ENCODE measurements at regions not wholly inside any gene's neighbourhood (a gene's known extent, or its start where the extent isn't known, plus 50 kb on each side); places are given as distances from the start of the nearest gene placed in this dataset.

GRCh38 chr16:50997679-50998078 is 153.4 kb downstream of the SALL1 start:
- TF ChIP-seq, protein P1, sequence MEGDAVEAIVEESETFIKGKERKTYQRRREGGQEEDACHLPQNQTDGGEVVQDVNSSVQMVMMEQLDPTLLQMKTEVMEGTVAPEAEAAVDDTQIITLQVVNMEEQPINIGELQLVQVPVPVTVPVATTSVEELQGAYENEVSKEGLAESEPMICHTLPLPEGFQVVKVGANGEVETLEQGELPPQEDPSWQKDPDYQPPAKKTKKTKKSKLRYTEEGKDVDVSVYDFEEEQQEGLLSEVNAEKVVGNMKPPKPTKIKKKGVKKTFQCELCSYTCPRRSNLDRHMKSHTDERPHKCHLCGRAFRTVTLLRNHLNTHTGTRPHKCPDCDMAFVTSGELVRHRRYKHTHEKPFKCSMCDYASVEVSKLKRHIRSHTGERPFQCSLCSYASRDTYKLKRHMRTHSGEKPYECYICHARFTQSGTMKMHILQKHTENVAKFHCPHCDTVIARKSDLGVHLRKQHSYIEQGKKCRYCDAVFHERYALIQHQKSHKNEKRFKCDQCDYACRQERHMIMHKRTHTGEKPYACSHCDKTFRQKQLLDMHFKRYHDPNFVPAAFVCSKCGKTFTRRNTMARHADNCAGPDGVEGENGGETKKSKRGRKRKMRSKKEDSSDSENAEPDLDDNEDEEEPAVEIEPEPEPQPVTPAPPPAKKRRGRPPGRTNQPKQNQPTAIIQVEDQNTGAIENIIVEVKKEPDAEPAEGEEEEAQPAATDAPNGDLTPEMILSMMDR (IDR thresholded peaks at IDR 0.05; ENCODE audit: borderline replicate concordance, extremely low read depth, low read length, poor library complexity, severe bottlenecking): no peak
- no peak for TF ChIP-seq EZH2 (IDR thresholded peaks at IDR 0.05; ENCODE audit: borderline replicate concordance, low read depth, low read length, severe bottlenecking)

All from DND-41 (cell line).